GM06990 (cell line): ENCODE measurements at regions not wholly inside any gene's neighbourhood (a gene's known extent, or its start where the extent isn't known, plus 50 kb on each side); places are given as distances from the start of the nearest gene placed in this dataset.

ENCODE experiments used
- DNase-seq: peaks from one replicate; pipeline ENCODE4 v3.0.0-alpha.2; 2011; ENCODE audit not compliant: insufficient read length; ENCODE audit errors: extremely low read depth
- H3K27me3 ChIP-seq: replicated peaks from 2 replicates; pipeline ENCODE4 v1.6.0; 2011; ENCODE audit warnings: low read length; ENCODE audit not compliant: control insufficient read depth, insufficient read depth
- H3K36me3 ChIP-seq: 2 replicates; pipeline ENCODE4 v1.5.1; 2011; ENCODE audit warnings: low read length; ENCODE audit not compliant: control insufficient read depth, insufficient read depth
- H3K4me3 ChIP-seq: replicated peaks from 2 replicates; pipeline ENCODE4 v1.5.1; 2011; ENCODE audit warnings: low read depth, mild to moderate bottlenecking, control low read depth, low read length
- TF ChIP-seq, protein P1 (sequence below): IDR thresholded peaks from 2 replicates; pipeline ENCODE4 v1.5.1; 2011; ENCODE audit warnings: low read length, control low read depth, mild to moderate bottlenecking, inconsistent platforms; ENCODE audit not compliant: insufficient read depth, poor library complexity, severe bottlenecking

DNA sequence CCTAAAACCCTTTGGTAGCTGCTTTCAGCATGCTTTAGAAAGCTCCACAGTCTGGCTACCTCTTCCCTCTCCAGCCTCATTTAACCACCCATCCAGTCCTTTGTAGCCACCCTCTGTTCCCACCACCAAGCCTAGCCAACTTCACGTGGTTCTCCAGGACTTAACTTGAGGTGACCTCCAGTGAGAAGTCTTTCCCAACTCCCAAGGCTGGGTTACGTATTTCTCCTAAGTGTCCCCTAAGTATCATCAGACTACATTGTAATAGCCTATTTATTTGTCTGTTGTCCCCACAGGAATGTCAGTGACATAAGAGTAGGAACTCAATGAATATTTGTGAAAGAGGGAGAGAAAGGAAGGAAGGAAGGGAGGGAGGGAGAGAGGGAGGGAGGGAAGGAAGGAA lies 431.9 kb upstream of the JARID2 start:
- Histone ChIP-seq H3K36me3 (no peaks in the 10 kb centered on the region), H3K4me3 (no peak overlapping the region), H3K27me3 (no peaks in the 10 kb centered on the region)
- TF ChIP-seq, protein P1, sequence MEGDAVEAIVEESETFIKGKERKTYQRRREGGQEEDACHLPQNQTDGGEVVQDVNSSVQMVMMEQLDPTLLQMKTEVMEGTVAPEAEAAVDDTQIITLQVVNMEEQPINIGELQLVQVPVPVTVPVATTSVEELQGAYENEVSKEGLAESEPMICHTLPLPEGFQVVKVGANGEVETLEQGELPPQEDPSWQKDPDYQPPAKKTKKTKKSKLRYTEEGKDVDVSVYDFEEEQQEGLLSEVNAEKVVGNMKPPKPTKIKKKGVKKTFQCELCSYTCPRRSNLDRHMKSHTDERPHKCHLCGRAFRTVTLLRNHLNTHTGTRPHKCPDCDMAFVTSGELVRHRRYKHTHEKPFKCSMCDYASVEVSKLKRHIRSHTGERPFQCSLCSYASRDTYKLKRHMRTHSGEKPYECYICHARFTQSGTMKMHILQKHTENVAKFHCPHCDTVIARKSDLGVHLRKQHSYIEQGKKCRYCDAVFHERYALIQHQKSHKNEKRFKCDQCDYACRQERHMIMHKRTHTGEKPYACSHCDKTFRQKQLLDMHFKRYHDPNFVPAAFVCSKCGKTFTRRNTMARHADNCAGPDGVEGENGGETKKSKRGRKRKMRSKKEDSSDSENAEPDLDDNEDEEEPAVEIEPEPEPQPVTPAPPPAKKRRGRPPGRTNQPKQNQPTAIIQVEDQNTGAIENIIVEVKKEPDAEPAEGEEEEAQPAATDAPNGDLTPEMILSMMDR: no peak
- DNase-seq: no peak

DNA sequence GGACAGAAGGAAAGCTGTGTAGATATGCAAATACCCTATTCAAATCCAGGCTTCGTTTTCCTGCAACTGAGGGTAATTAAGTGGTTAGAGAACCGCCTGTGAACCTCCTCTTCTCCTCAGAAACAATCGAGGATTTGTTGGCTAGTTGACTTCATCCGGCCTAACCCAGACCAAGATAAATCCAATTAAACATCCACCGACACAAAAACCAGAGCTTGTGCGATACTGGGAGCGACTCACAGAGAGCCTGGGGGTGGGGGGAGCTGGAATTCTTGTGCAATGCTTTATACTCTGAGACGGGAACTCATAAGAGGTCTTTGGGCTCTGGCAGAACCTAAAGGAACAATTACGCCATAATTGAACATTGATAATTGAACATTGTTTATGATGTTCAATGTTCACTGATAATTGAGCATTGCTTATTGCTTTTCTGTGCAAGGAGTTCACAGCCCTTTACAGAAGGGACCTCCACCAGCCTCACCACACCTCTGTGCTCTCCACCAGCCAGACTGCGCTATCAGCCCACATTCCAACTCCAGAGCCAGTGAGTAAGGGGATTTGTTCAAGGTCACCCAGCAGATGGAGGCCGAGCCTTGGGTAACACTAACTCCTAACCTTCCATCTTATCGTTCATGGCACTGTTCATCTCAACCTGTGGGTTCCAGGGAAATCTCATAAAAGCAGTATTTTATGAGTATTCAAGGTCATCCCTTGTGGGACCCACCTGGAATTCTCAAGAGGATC lies 429.6 kb upstream of the JARID2 start:
- H3K36me3 ChIP-seq: no peaks in the 10 kb centered on the region
- no peaks in the 10 kb centered on the region for H3K27me3 ChIP-seq
- H3K4me3 ChIP-seq: no peak overlapping the region
- TF ChIP-seq, protein P1: no peak
- DNase-seq: no peak

DNA sequence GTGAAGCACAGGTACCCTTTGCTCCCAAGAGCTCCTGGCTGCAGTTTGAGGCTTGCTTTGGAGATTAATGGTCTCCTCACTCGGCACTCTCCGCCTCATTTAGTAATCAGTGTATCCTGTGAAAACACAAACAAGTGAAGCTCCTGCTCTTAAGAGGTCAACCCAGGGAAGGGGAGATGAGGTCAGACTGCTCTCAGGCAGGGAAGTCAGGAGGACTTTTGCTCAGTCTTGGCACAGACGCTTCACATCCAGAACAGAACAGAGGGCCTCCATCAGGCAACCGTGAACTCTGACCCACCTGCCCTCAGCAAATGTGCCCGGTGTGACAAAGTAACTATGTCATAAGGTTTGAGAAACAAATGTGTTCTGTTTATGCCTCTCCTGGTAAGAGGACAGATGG lies 428.8 kb upstream of the JARID2 start:
- no peak for DNase-seq
- H3K27me3 ChIP-seq: no peaks in the 10 kb centered on the region
- H3K36me3 ChIP-seq: no peaks in the 10 kb centered on the region
- TF ChIP-seq, protein P1: no peak
- H3K4me3 ChIP-seq: no peak overlapping the region

DNA sequence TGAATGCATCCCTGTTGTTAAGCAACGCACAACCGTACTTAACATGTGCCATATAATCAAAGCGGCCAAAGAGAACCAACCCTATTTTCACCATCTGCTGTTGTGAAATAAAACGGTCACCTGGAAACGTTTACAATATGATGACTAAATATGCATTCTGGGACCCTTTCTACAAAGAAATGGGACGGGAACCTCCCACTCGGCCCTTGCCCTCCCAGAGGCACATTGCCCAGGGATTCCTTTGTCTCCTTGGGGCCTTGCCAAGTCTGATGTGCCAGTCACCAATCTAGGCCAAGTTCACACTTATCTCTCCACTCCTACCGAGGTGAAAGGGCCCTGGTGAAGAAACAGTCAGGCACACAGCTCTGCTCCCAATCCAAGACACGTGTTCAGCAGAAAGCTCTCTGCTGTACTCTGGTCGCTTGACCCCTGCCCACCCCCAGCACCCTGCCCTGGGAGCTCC lies 427.4 kb upstream of the JARID2 start:
- Histone ChIP-seq H3K4me3 (no peak overlapping the region), H3K27me3 (no peaks in the 10 kb centered on the region), H3K36me3 (no peaks in the 10 kb centered on the region)
- DNase-seq: no peak
- TF ChIP-seq, protein P1: no peak

DNA sequence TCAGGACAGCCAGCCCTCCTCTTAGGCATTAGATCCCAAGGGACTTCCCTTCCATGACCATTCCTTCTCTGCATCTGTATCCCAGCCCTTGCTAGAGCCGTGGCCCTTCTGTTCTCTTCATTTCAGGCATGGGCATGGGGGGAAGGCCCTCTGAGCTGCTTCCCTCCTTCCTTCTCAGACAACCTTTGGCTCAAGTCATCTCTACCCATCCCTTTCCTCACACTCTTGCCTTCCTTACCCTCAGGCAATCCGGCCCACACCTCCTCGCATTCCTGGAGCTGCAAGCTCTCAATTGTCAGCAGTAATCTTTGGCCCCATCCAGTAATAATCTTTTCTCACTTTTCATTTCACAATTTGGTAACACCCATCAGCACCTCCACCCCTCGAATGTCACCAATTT lies 426.9 kb upstream of the JARID2 start:
- H3K27me3 ChIP-seq: no peaks in the 10 kb centered on the region
- DNase-seq: no peak
- no peak overlapping the region for H3K4me3 ChIP-seq
- TF ChIP-seq, protein P1: no peak
- no peaks in the 10 kb centered on the region for H3K36me3 ChIP-seq
